OCI-LY1 (cell line): ENCODE measurements at regions not wholly inside any gene's neighbourhood (a gene's known extent, or its start where the extent isn't known, plus 50 kb on each side); places are given as distances from the start of the nearest gene placed in this dataset.

Source experiments
- H2AFZ ChIP-seq: fragments of 200-600 bp; sonication (generic), shearing (Covaris generic); 2 replicates; pipeline ENCODE4 v1.6.0; 2014; ENCODE audit warnings: antibody characterized with exemption, mild to moderate bottlenecking, low read length
- H3F3A ChIP-seq: fragments of 200-600 bp; sonication (generic), shearing (Covaris generic); 2 replicates; pipeline ENCODE4 v1.6.0; 2014; ENCODE audit warnings: mild to moderate bottlenecking, antibody characterized with exemption, low read length, moderate library complexity; ENCODE audit not compliant: insufficient read depth
- H3K27ac ChIP-seq: fragments of 200-600 bp; sonication (generic); 2 replicates; pipeline ENCODE4 v1.5.1; 2014; ENCODE audit warnings: low read length, mixed run types, mild to moderate bottlenecking, low read depth; ENCODE audit not compliant: poor library complexity, severe bottlenecking
- H3K27me3 ChIP-seq: fragments of 200-600 bp; sonication (generic); 2 replicates; pipeline ENCODE4 v1.6.0; 2014; ENCODE audit warnings: antibody characterized with exemption, mild to moderate bottlenecking, low read length, moderate library complexity; ENCODE audit not compliant: insufficient read depth
- H3K36me3 ChIP-seq: fragments of 200-600 bp; sonication (generic); 2 replicates; pipeline ENCODE4 v1.6.1; 2014; ENCODE audit warnings: mild to moderate bottlenecking, antibody characterized with exemption, low read length, moderate library complexity, mixed read lengths; ENCODE audit not compliant: insufficient read depth
- H3K4me1 ChIP-seq: fragments of 200-600 bp; sonication (generic); 2 replicates; pipeline ENCODE4 v1.5.1; 2014; ENCODE audit warnings: mild to moderate bottlenecking, low read length, moderate library complexity; ENCODE audit not compliant: insufficient read depth, severe bottlenecking
- H3K4me2 ChIP-seq: fragments of 200-600 bp; sonication (generic), shearing (Covaris generic); 2 replicates; pipeline ENCODE4 v1.6.1; 2014; ENCODE audit warnings: low read length
- H3K4me3 ChIP-seq: fragments of 200-600 bp; sonication (generic); 2 replicates; pipeline ENCODE4 v1.5.1; 2014; ENCODE audit warnings: low read length, low read depth, mild to moderate bottlenecking, mixed read lengths; ENCODE audit not compliant: poor library complexity, severe bottlenecking
- H3K79me2 ChIP-seq: fragments of 200-600 bp; shearing (Covaris generic); 2 replicates; pipeline ENCODE4 v1.6.1; 2016; ENCODE audit warnings: mixed run types, low read length, mixed read lengths; ENCODE audit not compliant: insufficient read depth
- H3K9ac ChIP-seq: fragments of 200-600 bp; sonication (generic), shearing (Covaris generic); 2 replicates; pipeline ENCODE4 v1.6.1; 2014; ENCODE audit warnings: mild to moderate bottlenecking, low read length, mixed read lengths
- H3K9me2 ChIP-seq: fragments of 200-600 bp; sonication (generic), shearing (Covaris generic); 2 replicates; pipeline ENCODE4 v1.6.1; 2014; ENCODE audit warnings: low read depth, mild to moderate bottlenecking, low read length, mixed read lengths
- H3K9me3 ChIP-seq: fragments of 200-600 bp; shearing (Covaris generic); 2 replicates; pipeline ENCODE4 v1.6.1; 2014; ENCODE audit warnings: low read length, mixed read lengths
- H4K20me1 ChIP-seq: fragments of 200-600 bp; sonication (generic), shearing (Covaris generic); 2 replicates; pipeline ENCODE4 v1.6.0; 2016; ENCODE audit warnings: mild to moderate bottlenecking, low read length; ENCODE audit not compliant: insufficient read depth
- EZH2 ChIP-seq: fragments of 200-600 bp; sonication (generic), shearing (Covaris generic); IDR thresholded peaks from 2 replicates; pipeline ENCODE4 v1.8.0; 2017; ENCODE audit warnings: borderline replicate concordance, mixed run types, mild to moderate bottlenecking, antibody characterized with exemption, low read length, moderate library complexity, mixed read lengths
- TF ChIP-seq, protein P1 (sequence below): fragments of 200-600 bp; sonication (generic), shearing (Covaris generic); IDR thresholded peaks from 2 replicates; pipeline ENCODE4 v1.5.1; 2017; ENCODE audit warnings: mild to moderate bottlenecking, antibody characterized with exemption, low read length, moderate library complexity, mixed read lengths

DNA sequence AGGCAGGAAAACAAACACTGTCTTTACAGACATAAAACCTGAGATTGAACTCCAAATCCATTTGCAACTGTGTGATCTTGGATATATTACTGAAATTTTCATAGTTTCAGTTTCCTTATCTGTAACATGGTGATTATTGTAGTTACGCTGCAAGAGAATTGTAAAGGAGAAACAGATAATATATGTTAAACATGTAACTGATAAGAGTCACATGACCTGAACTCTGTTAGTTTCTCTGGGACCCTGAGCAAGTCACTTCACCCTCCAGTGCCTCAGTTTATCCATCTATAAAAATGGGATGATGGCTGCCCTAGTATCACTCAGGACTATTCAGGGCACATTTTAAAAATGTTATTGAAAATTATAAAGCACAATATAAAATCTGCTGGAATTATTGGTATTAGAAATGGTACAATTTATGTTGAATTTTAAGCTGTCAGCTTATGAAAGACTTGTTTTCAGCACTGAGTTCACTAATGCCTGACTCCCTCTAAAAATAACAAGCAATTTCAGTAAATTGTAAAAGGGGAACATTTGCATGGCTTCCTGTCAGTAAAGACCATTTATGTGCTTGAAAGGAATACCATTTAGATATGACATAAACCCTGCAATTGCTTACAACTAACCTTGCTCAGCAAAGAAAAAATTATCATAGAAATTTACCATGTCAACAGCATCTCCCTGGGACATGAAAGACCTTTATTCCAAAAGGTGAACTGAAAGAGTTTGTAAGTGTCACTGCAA is 393.5 kb downstream of the RAD51AP2 start:
- H3K4me2 ChIP-seq: no peak overlapping the region
- H4K20me1 ChIP-seq: no peaks in the 10 kb centered on the region
- H3K27ac ChIP-seq: no peak overlapping the region
- H3K9ac ChIP-seq: no peak overlapping the region
- H3K36me3 ChIP-seq: no peaks in the 10 kb centered on the region
- H3K4me1 ChIP-seq: no peaks in the 10 kb centered on the region
- no peaks in the 10 kb centered on the region for H3K27me3 ChIP-seq
- H3K79me2 ChIP-seq: no peaks in the 10 kb centered on the region
- H2AFZ ChIP-seq: no peak overlapping the region
- no peaks in the 10 kb centered on the region for H3F3A ChIP-seq
- no peaks in the 10 kb centered on the region for H3K9me3 ChIP-seq
- H3K4me3 ChIP-seq: no peak overlapping the region
- H3K9me2 ChIP-seq: no peaks in the 10 kb centered on the region
- TF ChIP-seq EZH2: no peak
- TF ChIP-seq, protein P1, sequence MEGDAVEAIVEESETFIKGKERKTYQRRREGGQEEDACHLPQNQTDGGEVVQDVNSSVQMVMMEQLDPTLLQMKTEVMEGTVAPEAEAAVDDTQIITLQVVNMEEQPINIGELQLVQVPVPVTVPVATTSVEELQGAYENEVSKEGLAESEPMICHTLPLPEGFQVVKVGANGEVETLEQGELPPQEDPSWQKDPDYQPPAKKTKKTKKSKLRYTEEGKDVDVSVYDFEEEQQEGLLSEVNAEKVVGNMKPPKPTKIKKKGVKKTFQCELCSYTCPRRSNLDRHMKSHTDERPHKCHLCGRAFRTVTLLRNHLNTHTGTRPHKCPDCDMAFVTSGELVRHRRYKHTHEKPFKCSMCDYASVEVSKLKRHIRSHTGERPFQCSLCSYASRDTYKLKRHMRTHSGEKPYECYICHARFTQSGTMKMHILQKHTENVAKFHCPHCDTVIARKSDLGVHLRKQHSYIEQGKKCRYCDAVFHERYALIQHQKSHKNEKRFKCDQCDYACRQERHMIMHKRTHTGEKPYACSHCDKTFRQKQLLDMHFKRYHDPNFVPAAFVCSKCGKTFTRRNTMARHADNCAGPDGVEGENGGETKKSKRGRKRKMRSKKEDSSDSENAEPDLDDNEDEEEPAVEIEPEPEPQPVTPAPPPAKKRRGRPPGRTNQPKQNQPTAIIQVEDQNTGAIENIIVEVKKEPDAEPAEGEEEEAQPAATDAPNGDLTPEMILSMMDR: no peak

DNA sequence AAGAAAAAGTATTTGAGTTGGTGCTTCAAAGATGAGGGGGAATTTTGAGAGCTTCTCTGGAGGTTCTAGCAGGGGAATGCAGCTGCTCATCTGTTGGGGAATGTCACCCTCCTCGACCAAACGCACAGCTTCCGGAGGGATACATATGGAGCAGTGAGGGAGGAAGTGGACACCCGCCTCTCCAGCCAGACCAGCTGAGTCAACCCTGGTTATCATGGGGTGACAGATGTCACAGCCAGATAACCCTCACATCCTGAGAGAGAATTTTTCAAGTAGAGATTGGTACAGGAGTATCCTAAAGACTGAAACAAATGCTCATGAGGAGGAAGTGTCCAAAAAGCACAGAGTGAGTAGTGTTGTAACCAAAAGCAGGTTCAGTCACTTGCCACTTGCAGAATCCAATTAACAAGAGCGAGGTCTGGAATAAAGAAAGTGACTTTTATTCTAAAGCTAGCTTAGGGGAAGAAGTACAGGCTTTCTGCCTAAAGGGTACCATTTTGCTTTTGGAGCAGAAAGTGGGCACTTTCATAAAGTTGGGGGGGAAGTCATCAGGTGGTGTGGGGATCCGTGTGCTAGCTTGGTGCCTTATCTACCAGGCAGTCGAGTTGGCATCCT is 395.2 kb downstream of the RAD51AP2 start:
- Histone ChIP-seq H3K4me3 (no peak overlapping the region), H3K27me3 (no peaks in the 10 kb centered on the region), H3K9ac (no peak overlapping the region), H3K9me2 (no peaks in the 10 kb centered on the region), H3K4me1 (no peaks in the 10 kb centered on the region), H3F3A (no peaks in the 10 kb centered on the region), H3K36me3 (no peaks in the 10 kb centered on the region), H2AFZ (no peak overlapping the region), H3K27ac (no peak overlapping the region), H3K4me2 (no peak overlapping the region), H3K79me2 (no peaks in the 10 kb centered on the region), H3K9me3 (no peaks in the 10 kb centered on the region), H4K20me1 (no peaks in the 10 kb centered on the region)
- TF ChIP-seq, protein P1: no peak
- no peak for TF ChIP-seq EZH2

DNA sequence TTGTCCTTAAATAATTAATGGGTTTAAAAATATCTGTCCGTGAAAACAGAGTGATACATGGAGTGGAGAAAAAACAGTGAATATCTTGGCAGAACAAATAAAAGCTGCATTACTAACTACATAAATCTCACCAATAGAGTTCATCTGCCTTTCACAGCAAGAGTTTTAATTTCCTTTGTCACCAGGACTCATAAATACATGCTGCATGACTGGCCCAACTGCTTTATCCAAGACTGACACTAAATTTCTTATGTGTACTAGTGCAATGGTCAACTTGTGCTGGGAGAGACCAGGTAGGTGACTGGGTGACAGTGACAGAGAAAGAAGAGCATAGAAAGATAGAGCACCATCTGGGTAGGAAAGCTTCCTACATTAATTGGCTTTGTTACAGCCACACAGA is 402.8 kb downstream of the RAD51AP2 start:
- Histone ChIP-seq H3K4me1 (no peaks in the 10 kb centered on the region), H3K4me3 (no peak overlapping the region), H3K27ac (no peak overlapping the region), H3K9me3 (no peaks in the 10 kb centered on the region), H4K20me1 (no peaks in the 10 kb centered on the region), H3K4me2 (no peak overlapping the region), H2AFZ (no peak overlapping the region), H3K9ac (no peak overlapping the region), H3K36me3 (no peaks in the 10 kb centered on the region), H3K79me2 (no peaks in the 10 kb centered on the region), H3K9me2 (no peaks in the 10 kb centered on the region), H3F3A (no peaks in the 10 kb centered on the region), H3K27me3 (no peaks in the 10 kb centered on the region)
- TF ChIP-seq, protein P1: no peak
- no peak for TF ChIP-seq EZH2
